Stomach smooth muscle (tissue), 2 donors: ENCODE measurements at regions not wholly inside any gene's neighbourhood (a gene's known extent, or its start where the extent isn't known, plus 50 kb on each side); places are given as distances from the start of the nearest gene placed in this dataset.

Experiments
- H3K27ac ChIP-seq: one replicate; pipeline ENCODE4 v1.7.0; 2013; ENCODE audit warnings: mild to moderate bottlenecking, low read length, inconsistent platforms
- H3K27me3 ChIP-seq, 2 donors: one replicate each; pipeline ENCODE4 v1.7.0; 2013; ENCODE audit warnings: low read length in 2 of 2; ENCODE audit not compliant: insufficient read depth in 2 of 2, control insufficient read depth in 1 of 2
- H3K36me3 ChIP-seq, 2 donors: one replicate each; pipeline ENCODE4 v1.7.0; 2013; ENCODE audit warnings: low read length in 2 of 2; ENCODE audit not compliant: control insufficient read depth in 2 of 2, insufficient read depth in 2 of 2
- H3K4me1 ChIP-seq: one replicate; pipeline ENCODE4 v1.7.0; 2013; ENCODE audit warnings: low read length; ENCODE audit not compliant: control insufficient read depth, insufficient read depth
- H3K4me3 ChIP-seq, 2 donors: one replicate each; pipeline ENCODE4 v1.7.0; 2013; ENCODE audit warnings: low read length in 2 of 2
- H3K9ac ChIP-seq, 2 donors: one replicate each; pipeline ENCODE4 v1.7.0; 2013; ENCODE audit warnings: low read length in 2 of 2, mild to moderate bottlenecking in 1 of 2
- H3K9me3 ChIP-seq, 2 donors: one replicate each; pipeline ENCODE4 v1.7.0; 2013; ENCODE audit warnings: low read length in 2 of 2; ENCODE audit not compliant: control insufficient read depth in 2 of 2
- donor health status: healthy.
- donor health status: Pancreatic carcinoma.

DNA sequence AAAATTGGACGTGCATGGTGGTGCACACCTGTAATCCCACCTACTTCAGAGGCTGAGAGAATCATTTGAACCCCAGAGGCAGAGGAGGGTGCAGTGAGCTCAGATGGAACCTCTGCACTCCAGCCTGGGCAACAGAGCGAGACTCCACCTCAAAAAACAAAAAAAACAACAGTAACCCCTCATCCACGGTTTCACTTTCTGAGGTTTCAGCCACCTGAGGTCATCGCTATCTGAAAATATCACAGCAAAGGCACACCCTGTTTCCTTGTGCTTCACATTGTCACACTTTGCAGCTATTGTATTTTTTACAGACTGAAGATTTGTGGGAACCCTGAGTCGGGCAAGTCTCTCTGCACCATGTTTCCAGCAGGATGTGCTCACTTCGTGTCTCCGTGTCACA, 54.1 kb upstream of the FOXQ1 start:
- Histone ChIP-seq H3K36me3 (no peaks in the 10 kb centered on the region), H3K9ac (no peak overlapping the region), H3K27me3 (no peaks in the 10 kb centered on the region)

DNA sequence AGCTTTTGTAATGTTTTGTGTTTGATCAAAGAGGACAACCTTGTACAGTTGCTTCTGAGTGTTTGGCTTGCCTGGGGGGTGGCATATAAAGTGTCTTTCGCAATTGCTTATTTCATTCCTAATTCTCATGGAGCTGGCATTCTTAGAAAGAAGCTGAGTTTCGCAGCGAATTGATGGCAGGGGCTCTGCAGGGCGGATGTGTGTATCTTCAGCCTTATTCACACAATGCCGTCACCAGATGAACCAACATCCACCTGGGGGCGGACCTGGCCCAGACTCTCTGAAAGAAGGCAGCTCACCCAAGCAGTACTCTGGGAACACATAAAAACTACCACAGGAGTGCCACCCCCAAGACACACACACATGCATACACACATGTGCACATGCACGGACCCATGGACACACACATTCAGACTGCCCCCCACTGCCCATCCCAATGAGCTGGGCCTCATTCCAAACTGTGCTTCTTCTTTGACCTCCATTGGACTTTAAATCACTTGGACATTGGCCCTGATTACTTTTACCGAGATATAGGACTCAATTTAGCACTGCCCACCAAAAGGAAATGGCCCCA, 55.4 kb upstream of the FOXQ1 start:
- no peak overlapping the region for H3K9ac ChIP-seq
- no peaks in the 10 kb centered on the region for H3K27me3 ChIP-seq
- H3K9me3 ChIP-seq, result no peaks in the 10 kb centered on the region
- no peaks in the 10 kb centered on the region for H3K36me3 ChIP-seq
- H3K4me1 ChIP-seq, result no peaks in the 10 kb centered on the region
- no peak overlapping the region for H3K27ac ChIP-seq
- no peak overlapping the region for H3K4me3 ChIP-seq

More for the DNA sequence above, 54.1 kb upstream of the FOXQ1 start:
- Histone ChIP-seq H3K9me3 (no peaks in the 10 kb centered on the region), H3K4me3 (no peak overlapping the region), H3K4me1 (no peaks in the 10 kb centered on the region), H3K27ac (no peak overlapping the region)

DNA sequence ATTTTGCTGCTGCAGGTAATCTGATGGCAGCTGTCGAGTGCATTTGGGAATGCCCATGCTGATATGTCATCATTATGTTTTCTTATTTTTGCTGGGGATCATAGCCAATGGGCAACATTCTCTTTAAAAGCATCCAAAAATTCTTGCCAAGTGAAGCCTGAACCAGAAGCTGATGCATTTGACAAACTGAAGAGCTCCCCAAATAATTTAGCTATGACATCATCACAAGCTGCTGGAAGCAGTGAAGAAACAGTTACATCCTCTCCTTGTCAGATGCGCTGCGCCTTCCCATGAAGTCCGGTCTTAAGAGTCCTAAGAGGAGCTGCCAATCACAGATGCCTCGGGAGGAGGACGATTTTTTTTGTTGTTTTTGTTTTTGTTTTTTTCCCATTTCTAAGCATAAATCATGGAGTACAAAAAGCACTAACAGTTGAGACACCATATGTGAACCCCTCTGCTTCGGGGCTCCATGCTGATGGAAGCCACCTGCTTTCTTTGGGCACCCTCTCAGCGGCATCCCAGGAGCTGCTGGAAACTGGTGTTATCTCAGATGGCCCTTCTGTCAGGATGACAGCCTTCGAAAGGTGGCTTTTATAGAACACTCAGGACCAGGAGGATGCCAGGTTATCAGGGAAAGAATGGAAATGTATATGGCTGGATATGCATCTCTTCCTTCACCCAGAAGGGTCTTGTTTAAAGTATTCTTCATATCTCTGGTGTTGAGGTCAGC, 56.1 kb upstream of the FOXQ1 start:
- Histone ChIP-seq H3K36me3 (no peaks in the 10 kb centered on the region), H3K4me3 (no peak overlapping the region), H3K9ac (no peak overlapping the region)

DNA sequence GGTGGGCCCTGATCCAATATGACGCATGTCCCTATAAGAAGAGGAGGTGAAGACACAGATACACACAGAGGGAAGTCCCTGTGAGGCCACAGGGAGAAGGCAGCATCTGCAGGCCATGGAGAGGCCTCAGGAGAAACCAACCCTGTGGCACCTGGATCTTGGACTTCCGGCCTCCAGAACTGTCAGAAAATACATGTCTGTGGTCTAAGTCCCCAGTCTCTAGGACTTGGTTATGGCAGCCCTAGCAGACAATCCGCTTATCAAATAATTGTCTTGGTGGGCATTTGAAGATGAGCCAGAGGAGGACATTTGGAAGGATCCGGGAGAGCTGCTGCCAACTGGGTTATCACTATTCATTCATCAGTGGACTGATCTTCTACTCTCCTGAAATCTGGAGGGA, 57.6 kb upstream of the FOXQ1 start:
- no peak overlapping the region for H3K27ac ChIP-seq
- H3K4me1 ChIP-seq, result no peaks in the 10 kb centered on the region
- H3K4me3 ChIP-seq, result no peak overlapping the region
- H3K9ac ChIP-seq, result no peak overlapping the region
- no peaks in the 10 kb centered on the region for H3K36me3 ChIP-seq
- H3K9me3 ChIP-seq, result no peaks in the 10 kb centered on the region
- H3K27me3 ChIP-seq, result no peaks in the 10 kb centered on the region

More for the DNA sequence above, 56.1 kb upstream of the FOXQ1 start:
- H3K9me3 ChIP-seq, result no peaks in the 10 kb centered on the region
- no peak overlapping the region for H3K27ac ChIP-seq
- no peaks in the 10 kb centered on the region for H3K27me3 ChIP-seq
- H3K4me1 ChIP-seq, result no peaks in the 10 kb centered on the region

DNA sequence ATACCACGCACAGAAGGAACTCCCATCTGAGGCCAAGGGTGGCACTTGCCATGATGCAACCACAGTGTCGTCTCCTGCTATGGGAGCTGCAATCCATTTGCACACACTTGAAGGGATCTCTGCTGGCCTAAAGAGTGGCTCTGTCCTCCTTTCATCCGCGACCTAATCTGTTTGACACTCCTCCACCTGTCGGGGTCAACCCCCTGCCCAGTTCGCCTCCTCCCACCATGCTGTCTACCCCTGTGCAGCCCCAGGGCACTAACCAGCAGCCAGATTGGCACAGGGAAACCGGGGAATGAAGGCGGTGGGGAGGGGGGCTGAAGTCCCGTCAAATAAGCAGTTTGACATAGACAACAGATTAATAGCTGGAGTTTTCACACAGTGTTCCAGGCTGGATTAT, 58.1 kb upstream of the FOXQ1 start:
- Histone ChIP-seq H3K27me3 (no peaks in the 10 kb centered on the region), H3K9ac (no peak overlapping the region), H3K27ac (no peak overlapping the region), H3K4me1 (no peaks in the 10 kb centered on the region), H3K9me3 (no peaks in the 10 kb centered on the region), H3K36me3 (no peaks in the 10 kb centered on the region), H3K4me3 (no peak overlapping the region)

DNA sequence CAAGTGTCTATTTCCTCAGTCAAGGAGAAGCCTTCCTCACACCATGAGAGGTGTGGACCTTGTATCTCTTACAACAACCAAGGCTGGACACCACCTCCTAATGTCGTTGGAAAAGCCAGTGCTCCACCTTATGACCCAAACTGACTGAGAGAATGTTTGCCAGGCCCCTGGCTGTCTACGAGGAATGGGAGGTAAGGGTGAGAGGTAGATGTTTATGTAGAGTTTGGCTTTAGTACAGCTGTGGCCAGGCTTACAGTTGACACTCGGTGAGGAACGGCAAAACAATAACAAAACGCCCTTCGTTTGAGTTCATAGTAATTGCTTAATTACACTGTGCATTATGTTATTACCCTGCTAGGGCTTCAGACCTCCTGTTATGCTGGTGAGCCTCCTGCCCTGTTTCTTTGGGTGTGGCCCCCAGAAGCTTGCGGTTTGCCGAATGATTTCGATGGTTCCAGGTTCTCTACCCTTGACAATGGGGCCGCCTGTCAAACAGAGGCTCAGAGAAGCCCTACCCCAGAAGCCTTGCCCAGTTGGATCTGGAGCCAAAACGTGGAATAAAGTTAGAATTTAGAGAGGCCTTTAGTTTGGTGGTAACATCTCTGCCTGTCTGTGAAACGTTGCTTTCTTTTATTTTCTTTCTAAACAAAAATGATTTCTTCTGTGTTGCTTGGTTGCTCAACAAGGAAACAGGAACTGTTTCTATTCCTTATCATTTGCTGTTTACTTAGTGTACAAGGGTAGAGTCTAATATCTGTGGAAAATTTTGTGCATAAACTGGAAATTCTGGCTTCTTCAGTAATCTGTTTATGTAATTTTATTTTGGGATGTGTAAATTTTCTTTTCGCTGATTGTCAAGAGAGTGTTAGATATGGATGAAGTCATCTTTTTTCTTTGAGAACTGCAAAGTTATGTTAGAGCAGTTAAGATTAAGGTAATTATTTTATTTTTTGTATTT, 60.4 kb upstream of the FOXQ1 start:
- Histone ChIP-seq H3K9ac (no peak overlapping the region), H3K27me3 (no peaks in the 10 kb centered on the region), H3K36me3 (no peaks in the 10 kb centered on the region), H3K4me1 (no peaks in the 10 kb centered on the region), H3K9me3 (no peaks in the 10 kb centered on the region), H3K27ac (no peak overlapping the region), H3K4me3 (no peak overlapping the region)

DNA sequence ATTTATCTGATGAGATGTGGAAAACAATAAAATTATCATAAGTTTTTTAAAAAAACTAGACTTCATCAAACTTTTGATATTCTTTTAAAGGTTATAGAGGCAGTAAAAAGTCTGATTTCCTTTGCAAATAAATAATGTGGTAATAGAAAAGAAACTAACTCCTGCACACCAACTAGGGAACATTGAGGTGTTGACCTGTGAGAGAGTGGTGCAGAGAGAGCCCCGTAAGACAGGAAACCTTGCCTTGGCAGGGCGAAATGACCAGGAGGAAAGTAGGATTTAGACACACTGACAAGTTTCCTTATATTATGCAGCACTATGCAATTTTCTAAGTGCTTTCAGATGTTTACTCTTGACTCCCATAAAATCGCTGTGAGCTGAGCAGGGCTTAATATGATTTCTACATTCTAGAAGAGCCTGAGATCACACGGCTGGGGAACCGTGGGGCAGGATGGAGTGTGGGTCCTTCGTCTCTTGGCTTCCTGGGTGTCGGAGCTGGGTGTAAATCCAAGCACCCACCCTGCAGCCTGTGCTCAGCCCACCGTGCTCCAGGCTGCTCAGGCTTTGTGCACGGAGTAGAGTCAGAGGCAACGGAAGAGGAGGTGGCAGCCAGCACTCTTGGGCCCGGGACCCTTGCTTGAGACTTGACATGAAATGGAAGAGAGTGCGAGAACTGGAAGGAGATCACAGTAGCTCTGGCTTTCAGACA, 61.3 kb upstream of the FOXQ1 start:
- no peaks in the 10 kb centered on the region for H3K4me1 ChIP-seq
- no peak overlapping the region for H3K27ac ChIP-seq
- no peak overlapping the region for H3K9ac ChIP-seq
- no peaks in the 10 kb centered on the region for H3K9me3 ChIP-seq
- no peaks in the 10 kb centered on the region for H3K27me3 ChIP-seq
- no peak overlapping the region for H3K4me3 ChIP-seq
- H3K36me3 ChIP-seq, result no peaks in the 10 kb centered on the region

DNA sequence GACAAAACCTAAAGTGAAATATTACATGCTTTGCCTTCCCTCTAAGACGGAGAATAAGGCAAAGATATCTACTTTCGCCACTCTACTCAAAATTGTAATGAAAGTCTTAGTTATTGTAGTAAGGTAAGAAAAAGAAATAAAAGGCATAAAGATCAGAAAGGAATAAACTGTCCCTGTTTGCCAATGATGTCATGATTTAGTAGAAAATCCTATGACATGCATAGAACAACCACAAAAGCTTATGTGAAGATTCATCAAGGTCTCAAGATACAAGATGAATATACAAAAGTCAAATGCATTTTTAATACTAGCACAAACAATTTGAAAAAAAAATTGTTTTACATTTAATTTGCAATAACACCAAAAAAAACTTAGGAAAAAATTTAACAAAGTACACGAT, 64.0 kb upstream of the FOXQ1 start:
- Histone ChIP-seq H3K36me3 (no peaks in the 10 kb centered on the region), H3K27ac (no peak overlapping the region), H3K4me3 (no peak overlapping the region), H3K9me3 (no peaks in the 10 kb centered on the region), H3K27me3 (peaks cover 0 to 2% of the 10 kb centered on the region in 2 donors), H3K9ac (no peak overlapping the region), H3K4me1 (peaks cover 2% of the 10 kb centered on the region)

DNA sequence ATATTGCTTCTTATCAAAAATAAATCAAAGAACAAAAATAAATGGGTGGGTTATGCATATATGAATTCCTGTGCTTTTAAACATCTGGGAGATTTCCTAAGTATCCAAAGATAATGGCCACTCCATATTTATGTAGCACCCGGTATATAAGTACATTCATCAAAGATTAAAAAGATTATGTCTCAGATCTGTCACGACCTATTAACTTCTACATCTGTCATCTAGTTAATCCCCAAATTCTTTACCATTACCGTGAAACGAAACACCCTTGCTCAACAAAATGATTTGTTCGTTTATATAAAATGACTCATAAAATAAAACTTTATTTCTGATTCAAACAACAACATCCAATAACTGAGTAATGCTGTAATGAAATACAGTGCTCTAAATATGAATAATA, 64.8 kb upstream of the FOXQ1 start:
- Histone ChIP-seq H3K4me1 (peaks cover 10% of the 10 kb centered on the region), H3K4me3 (no peak overlapping the region), H3K9me3 (no peaks in the 10 kb centered on the region), H3K27ac (no peak overlapping the region), H3K27me3 (peaks cover 0 to 2% of the 10 kb centered on the region in 2 donors), H3K9ac (no peak overlapping the region), H3K36me3 (no peaks in the 10 kb centered on the region)

DNA sequence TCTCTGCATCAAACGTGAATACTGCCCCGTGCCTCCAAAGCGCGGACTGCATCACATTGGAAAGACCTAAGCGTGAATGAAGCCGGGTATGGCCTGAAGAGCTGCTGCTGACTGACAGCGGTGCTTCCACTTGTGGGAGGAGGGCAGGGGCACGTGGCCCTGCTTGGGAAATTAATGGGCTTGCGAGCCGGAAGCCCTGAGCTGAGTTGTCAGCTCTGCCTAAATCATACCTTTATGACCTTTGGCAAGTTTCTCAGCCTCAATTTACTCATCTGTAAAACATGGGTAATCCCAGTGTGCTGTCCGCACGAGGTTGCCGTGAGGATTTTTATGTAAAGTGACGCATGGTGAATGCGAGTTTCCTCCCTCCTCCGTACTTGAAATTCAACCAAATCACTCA, 67.0 kb upstream of the FOXQ1 start:
- H3K9me3 ChIP-seq, result no peaks in the 10 kb centered on the region
- peaks cover 11% of the 10 kb centered on the region for H3K4me1 ChIP-seq
- H3K27ac ChIP-seq, result no peak overlapping the region
- no peak overlapping the region for H3K4me3 ChIP-seq
- no peak overlapping the region for H3K9ac ChIP-seq
- no peaks in the 10 kb centered on the region for H3K36me3 ChIP-seq
- H3K27me3 ChIP-seq, result peaks cover 0 to 2% of the 10 kb centered on the region in 2 donors
